ENCODE measurements at regions not wholly inside any gene's neighbourhood (a gene's known extent, or its start where the extent isn't known, plus 50 kb on each side); places are given as distances from the start of the nearest gene placed in this dataset.

GRCh38 chr13:53501387-53501786, 472.8 kb downstream of the OLFM4 start:
- no peak overlapping the region for H3K56ac ChIP-seq (ENCODE audit: insufficient read length, low read depth, low read length)
- H4K20me1 ChIP-seq (ENCODE audit: control insufficient read depth, insufficient read depth, insufficient read length) = no peaks in the 10 kb centered on the region
- no peak for DNase-seq
- H3K23me2 ChIP-seq (ENCODE audit: insufficient read length, low read depth, low read length, poor library complexity, severe bottlenecking) = no peaks in the 10 kb centered on the region
- no peak overlapping the region for H2BK12ac ChIP-seq (ENCODE audit: insufficient read length, low read depth, low read length)
- no peaks in the 10 kb centered on the region for H3K4me1 ChIP-seq (ENCODE audit: insufficient read depth, low read length)
- H3K14ac ChIP-seq (ENCODE audit: insufficient read depth, low read length) = no peak overlapping the region
- Mint-ChIP-seq H3K36me3 (ENCODE audit: insufficient read depth in 1 of 3, low read depth in 3 of 3) (peaks cover 0 to 4% (median 0%) of the 10 kb centered on the region in 3 experiments; a peak in 1 of 7 replicates), H3K27ac (no peak overlapping the region), H3K4me1 (peaks cover 0 to 4% of the 10 kb centered on the region in 2 experiments; a peak in 2 of 4 replicates), H3K27me3 (ENCODE audit: low read depth) (no peaks in the 10 kb centered on the region), H3K4me3 (no peak overlapping the region), H3K9me3 (no peaks in the 10 kb centered on the region)
- H3K27me3 ChIP-seq (ENCODE audit: insufficient read depth, low read length) = no peaks in the 10 kb centered on the region
- no peak overlapping the region for H3K4me2 ChIP-seq (ENCODE audit: insufficient read depth, insufficient read length, low read length)
- no peak overlapping the region for H4K8ac ChIP-seq (replicated peaks; ENCODE audit: insufficient read length, low read depth, low read length)
- no peak overlapping the region for H2AK5ac ChIP-seq (ENCODE audit: insufficient read length, low read length)
- H3T11ph ChIP-seq (ENCODE audit: low read length) = no peak overlapping the region
- H3K23ac ChIP-seq (ENCODE audit: insufficient read length, low read depth, low read length) = no peak overlapping the region
- TF ChIP-seq, protein P1, sequence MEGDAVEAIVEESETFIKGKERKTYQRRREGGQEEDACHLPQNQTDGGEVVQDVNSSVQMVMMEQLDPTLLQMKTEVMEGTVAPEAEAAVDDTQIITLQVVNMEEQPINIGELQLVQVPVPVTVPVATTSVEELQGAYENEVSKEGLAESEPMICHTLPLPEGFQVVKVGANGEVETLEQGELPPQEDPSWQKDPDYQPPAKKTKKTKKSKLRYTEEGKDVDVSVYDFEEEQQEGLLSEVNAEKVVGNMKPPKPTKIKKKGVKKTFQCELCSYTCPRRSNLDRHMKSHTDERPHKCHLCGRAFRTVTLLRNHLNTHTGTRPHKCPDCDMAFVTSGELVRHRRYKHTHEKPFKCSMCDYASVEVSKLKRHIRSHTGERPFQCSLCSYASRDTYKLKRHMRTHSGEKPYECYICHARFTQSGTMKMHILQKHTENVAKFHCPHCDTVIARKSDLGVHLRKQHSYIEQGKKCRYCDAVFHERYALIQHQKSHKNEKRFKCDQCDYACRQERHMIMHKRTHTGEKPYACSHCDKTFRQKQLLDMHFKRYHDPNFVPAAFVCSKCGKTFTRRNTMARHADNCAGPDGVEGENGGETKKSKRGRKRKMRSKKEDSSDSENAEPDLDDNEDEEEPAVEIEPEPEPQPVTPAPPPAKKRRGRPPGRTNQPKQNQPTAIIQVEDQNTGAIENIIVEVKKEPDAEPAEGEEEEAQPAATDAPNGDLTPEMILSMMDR (conservative IDR thresholded peaks at IDR 0.05) = no peak
- H2AFZ ChIP-seq (ENCODE audit: low read length) = no peak overlapping the region
- H4K5ac ChIP-seq (ENCODE audit: insufficient read length, low read depth, low read length) = no peak overlapping the region
- no peaks in the 10 kb centered on the region for H3K79me1 ChIP-seq (ENCODE audit: insufficient read depth, low read depth, low read length, poor library complexity, severe bottlenecking)
- no peak overlapping the region for H2BK5ac ChIP-seq (ENCODE audit: insufficient read length, low read length)
- no peak overlapping the region for H3K4ac ChIP-seq (ENCODE audit: low read depth, low read length)
- no peaks in the 10 kb centered on the region for H3K79me2 ChIP-seq (ENCODE audit: insufficient read depth, low read length)
- no peak overlapping the region for H3K9ac ChIP-seq (ENCODE audit: extremely low read depth, insufficient read length, low read length)
- H3K27ac ChIP-seq (ENCODE audit: insufficient read length, low read depth, low read length) = no peak overlapping the region
- no peaks in the 10 kb centered on the region for H3K9me3 ChIP-seq (ENCODE audit: control insufficient read depth, low read depth, low read length)
- H4K91ac ChIP-seq (ENCODE audit: insufficient read length, low read depth, low read length) = no peak overlapping the region
- H3K18ac ChIP-seq (ENCODE audit: insufficient read length, low read depth, low read length) = no peak overlapping the region
- no peak overlapping the region for H2BK120ac ChIP-seq (ENCODE audit: low read depth, low read length, poor library complexity, severe bottlenecking)
- H2BK15ac ChIP-seq (ENCODE audit: low read depth, low read length) = no peak overlapping the region
- no peak overlapping the region for H2BK20ac ChIP-seq (ENCODE audit: low read depth, low read length, poor library complexity, severe bottlenecking)

Data from H9 (cell line).